ENCODE measurements at regions not wholly inside any gene's neighbourhood (a gene's known extent, or its start where the extent isn't known, plus 50 kb on each side); places are given as distances from the start of the nearest gene placed in this dataset.
"Not testable (repeated sequence)": the region's sequence is repeated elsewhere in the genome, so short reads cannot be mapped to it uniquely, and the experiment has no call there.

DNA sequence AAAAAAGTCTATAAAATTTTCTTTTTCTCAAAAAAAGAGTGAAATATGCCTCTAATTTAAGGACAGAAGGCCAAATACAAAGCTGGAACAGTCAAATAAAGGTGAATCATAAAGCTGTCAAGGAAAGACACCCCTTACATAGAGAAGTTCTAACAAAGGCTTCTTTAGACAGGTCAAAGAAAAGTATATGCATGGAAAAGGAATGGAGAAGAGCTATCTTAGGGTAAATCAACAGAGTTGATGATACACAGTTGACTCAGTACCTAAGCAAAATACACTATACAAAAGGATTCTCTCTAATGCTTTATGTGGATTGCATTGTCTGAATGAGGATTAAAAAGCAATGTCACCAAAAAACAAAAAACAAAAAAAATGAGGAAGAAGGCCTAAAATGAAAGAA is 214.8 kb downstream of the TXNL1 start:
- no peaks in the 10 kb centered on the region for H3K4me1 ChIP-seq (ENCODE audit: low read depth)
- H3K9me3 ChIP-seq: no peaks in the 10 kb centered on the region
- H3K36me3 ChIP-seq (ENCODE audit: low read depth): no peaks in the 10 kb centered on the region
- ATAC-seq (no peak), DNase-seq (no peak)
- TF ChIP-seq, protein P1, sequence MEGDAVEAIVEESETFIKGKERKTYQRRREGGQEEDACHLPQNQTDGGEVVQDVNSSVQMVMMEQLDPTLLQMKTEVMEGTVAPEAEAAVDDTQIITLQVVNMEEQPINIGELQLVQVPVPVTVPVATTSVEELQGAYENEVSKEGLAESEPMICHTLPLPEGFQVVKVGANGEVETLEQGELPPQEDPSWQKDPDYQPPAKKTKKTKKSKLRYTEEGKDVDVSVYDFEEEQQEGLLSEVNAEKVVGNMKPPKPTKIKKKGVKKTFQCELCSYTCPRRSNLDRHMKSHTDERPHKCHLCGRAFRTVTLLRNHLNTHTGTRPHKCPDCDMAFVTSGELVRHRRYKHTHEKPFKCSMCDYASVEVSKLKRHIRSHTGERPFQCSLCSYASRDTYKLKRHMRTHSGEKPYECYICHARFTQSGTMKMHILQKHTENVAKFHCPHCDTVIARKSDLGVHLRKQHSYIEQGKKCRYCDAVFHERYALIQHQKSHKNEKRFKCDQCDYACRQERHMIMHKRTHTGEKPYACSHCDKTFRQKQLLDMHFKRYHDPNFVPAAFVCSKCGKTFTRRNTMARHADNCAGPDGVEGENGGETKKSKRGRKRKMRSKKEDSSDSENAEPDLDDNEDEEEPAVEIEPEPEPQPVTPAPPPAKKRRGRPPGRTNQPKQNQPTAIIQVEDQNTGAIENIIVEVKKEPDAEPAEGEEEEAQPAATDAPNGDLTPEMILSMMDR (IDR thresholded peaks at IDR 0.05): no peak
- intact Hi-C loops (cut with DNase I, micrococcal nuclease): no loop called here
- H3K4me3 ChIP-seq: no peak overlapping the region

- no peak for ATAC-seq
- intact Hi-C loops (cut with DNase I, micrococcal nuclease): no loop called here
- TF ChIP-seq, protein P1 (IDR thresholded peaks at IDR 0.05): no peak
- no peak for DNase-seq
- H3K9me3 ChIP-seq: no peaks in the 10 kb centered on the region
- no peak overlapping the region for H3K4me3 ChIP-seq
- H3K4me1 ChIP-seq (ENCODE audit: low read depth): no peaks in the 10 kb centered on the region
- H3K36me3 ChIP-seq (ENCODE audit: low read depth): no peaks in the 10 kb centered on the region
These were observed 216.7 kb downstream of the TXNL1 start for GRCh38 chr18:56421647-56422046.

- H3K9me3 ChIP-seq; DNase-seq; H3K36me3 ChIP-seq (ENCODE audit: low read depth); H3K4me1 ChIP-seq (ENCODE audit: low read depth); H3K4me3 ChIP-seq; intact Hi-C loops (cut with DNase I, micrococcal nuclease); ATAC-seq: not testable (repeated sequence)
These were observed 217.5 kb downstream of the TXNL1 start for GRCh38 chr18:56420868-56421267.

DNA sequence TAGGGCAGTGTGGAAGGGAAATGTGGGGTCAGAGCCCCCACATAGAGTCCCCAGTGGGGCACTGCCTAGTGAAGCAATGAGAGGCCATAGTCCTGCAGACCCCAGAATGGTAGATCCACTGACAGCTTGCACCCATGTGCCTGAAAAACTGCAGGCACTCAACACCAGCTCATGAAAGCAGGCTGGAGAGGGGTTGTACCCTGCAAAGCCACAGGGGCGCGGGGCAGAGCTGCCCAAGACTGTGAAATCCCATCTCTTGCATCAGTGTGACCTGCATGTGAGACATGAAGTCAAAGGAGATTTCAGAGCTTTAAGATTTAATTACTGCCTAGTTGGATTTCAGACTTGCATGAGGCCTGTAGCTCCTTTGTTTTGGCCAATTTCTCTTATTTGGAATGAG is 224.0 kb downstream of the TXNL1 start:
- Histone ChIP-seq H3K36me3 (ENCODE audit: low read depth) (no peaks in the 10 kb centered on the region), H3K4me1 (ENCODE audit: low read depth) (no peaks in the 10 kb centered on the region), H3K4me3 (no peak overlapping the region), H3K9me3 (no peaks in the 10 kb centered on the region)
- intact Hi-C loops (cut with DNase I, micrococcal nuclease): no loop called here
- TF ChIP-seq, protein P1 (IDR thresholded peaks at IDR 0.05): no peak
- ATAC-seq: no peak
- DNase-seq: no peak

DNA sequence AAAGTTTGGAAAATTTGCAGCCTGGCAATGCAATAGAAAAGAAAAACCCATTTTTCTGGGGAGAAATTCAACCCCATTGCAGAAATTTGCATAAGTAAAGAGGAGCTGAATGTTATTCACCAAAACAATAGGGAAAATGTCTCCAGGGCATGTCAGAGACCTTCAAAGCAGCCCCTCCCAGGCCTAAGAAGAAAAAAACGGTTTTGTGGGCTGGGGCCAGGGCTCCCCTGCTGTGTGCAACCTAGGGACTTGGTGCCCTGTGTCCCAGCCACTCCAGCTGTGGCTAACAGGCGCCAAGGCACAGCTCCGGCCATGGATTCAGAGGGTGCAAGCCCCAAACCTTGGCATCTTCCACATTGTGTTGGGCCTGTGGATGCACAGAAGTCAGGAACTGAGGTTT is 224.5 kb downstream of the TXNL1 start:
- Histone ChIP-seq H3K4me1 (ENCODE audit: low read depth) (no peaks in the 10 kb centered on the region), H3K4me3 (no peak overlapping the region), H3K36me3 (ENCODE audit: low read depth) (no peaks in the 10 kb centered on the region), H3K9me3 (no peaks in the 10 kb centered on the region)
- DNase-seq (no peak), ATAC-seq (no peak)
- intact Hi-C loops (cut with DNase I, micrococcal nuclease): no loop called here
- TF ChIP-seq, protein P1 (IDR thresholded peaks at IDR 0.05): no peak

DNA sequence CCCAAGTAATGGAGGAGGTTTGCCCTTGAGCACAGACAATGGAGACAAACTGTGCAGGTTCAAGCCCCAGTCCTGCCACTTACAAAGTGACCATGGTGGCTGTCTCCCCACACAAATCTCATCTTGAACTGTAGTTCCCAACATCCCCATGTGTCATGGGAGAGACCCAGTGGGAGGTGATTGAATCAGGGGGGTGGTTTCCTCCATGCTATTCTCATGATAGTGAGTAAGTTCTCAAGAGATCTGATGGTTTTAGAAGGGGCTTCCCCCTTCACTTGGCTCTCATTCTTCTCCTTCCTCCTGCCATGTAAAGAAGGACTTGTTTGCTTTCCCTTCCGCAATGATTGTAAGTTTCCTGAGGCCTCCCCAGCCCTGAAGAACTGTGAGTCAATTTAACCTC is 225.4 kb downstream of the TXNL1 start:
- H3K4me1 ChIP-seq (ENCODE audit: low read depth): no peaks in the 10 kb centered on the region
- no peaks in the 10 kb centered on the region for H3K9me3 ChIP-seq
- TF ChIP-seq, protein P1 (IDR thresholded peaks at IDR 0.05): no peak
- no peak for ATAC-seq
- no peak for DNase-seq
- intact Hi-C loops (cut with DNase I, micrococcal nuclease): no loop called here
- H3K36me3 ChIP-seq (ENCODE audit: low read depth): no peaks in the 10 kb centered on the region
- no peak overlapping the region for H3K4me3 ChIP-seq

All from mucosa of descending colon (tissue), 3 donors.